ENCODE measurements at regions not wholly inside any gene's neighbourhood (a gene's known extent, or its start where the extent isn't known, plus 50 kb on each side); places are given as distances from the start of the nearest gene placed in this dataset.

GRCh38 chr12:116675339-116676107 is 62.3 kb downstream of the SPRING1 start:
- TF ChIP-seq POLR2A (IDR thresholded peaks at IDR 0.05) = no peak
- TF ChIP-seq, protein P1, sequence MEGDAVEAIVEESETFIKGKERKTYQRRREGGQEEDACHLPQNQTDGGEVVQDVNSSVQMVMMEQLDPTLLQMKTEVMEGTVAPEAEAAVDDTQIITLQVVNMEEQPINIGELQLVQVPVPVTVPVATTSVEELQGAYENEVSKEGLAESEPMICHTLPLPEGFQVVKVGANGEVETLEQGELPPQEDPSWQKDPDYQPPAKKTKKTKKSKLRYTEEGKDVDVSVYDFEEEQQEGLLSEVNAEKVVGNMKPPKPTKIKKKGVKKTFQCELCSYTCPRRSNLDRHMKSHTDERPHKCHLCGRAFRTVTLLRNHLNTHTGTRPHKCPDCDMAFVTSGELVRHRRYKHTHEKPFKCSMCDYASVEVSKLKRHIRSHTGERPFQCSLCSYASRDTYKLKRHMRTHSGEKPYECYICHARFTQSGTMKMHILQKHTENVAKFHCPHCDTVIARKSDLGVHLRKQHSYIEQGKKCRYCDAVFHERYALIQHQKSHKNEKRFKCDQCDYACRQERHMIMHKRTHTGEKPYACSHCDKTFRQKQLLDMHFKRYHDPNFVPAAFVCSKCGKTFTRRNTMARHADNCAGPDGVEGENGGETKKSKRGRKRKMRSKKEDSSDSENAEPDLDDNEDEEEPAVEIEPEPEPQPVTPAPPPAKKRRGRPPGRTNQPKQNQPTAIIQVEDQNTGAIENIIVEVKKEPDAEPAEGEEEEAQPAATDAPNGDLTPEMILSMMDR (IDR thresholded peaks at IDR 0.05) = no peak

Data from thyroid gland (tissue), 4 donors.